ENCODE measurements at regions not wholly inside any gene's neighbourhood (a gene's known extent, or its start where the extent isn't known, plus 50 kb on each side); places are given as distances from the start of the nearest gene placed in this dataset.

- no peak for DNase-seq (ENCODE audit: low read depth in 2 of 3, low spot score in 2 of 3)
Measured at GRCh38 chr1:34270181-34270580, 93.5 kb downstream of the C1orf94 start.

- no peak for DNase-seq (ENCODE audit: low read depth in 2 of 3, low spot score in 2 of 3)
Measured at GRCh38 chr1:34272152-34272551, 95.4 kb downstream of the C1orf94 start.

- no peak for DNase-seq (ENCODE audit: low read depth in 2 of 3, low spot score in 2 of 3)
Measured at GRCh38 chr1:34275150-34275549, 98.4 kb downstream of the C1orf94 start.

GRCh38 chr1:34276606-34277005 is 99.9 kb downstream of the C1orf94 start:
- no peak for DNase-seq (ENCODE audit: low read depth in 2 of 3, low spot score in 2 of 3)

GRCh38 chr1:34277150-34277549 is 100.4 kb downstream of the C1orf94 start:
- no peak for DNase-seq (ENCODE audit: low read depth in 2 of 3, low spot score in 2 of 3)

- DNase-seq (ENCODE audit: low read depth in 2 of 3, low spot score in 2 of 3), result no peak
Measured at GRCh38 chr1:34278211-34278610, 101.5 kb downstream of the C1orf94 start.

GRCh38 chr1:34279971-34280370 is 103.3 kb downstream of the C1orf94 start:
- no peak for DNase-seq (ENCODE audit: low read depth in 2 of 3, low spot score in 2 of 3)

GRCh38 chr1:34280509-34280908 is 103.8 kb downstream of the C1orf94 start:
- DNase-seq (ENCODE audit: low read depth in 2 of 3, low spot score in 2 of 3), result no peak

GRCh38 chr1:34283142-34283541 is 106.4 kb downstream of the C1orf94 start:
- DNase-seq (ENCODE audit: low read depth in 2 of 3, low spot score in 2 of 3), result no peak

GRCh38 chr1:34286511-34286910 is 109.8 kb downstream of the C1orf94 start:
- no peak for DNase-seq (ENCODE audit: low read depth in 2 of 3, low spot score in 2 of 3)

- DNase-seq (ENCODE audit: low read depth in 2 of 3, low spot score in 2 of 3), result no peak
Measured at GRCh38 chr1:34290831-34291230, 114.1 kb downstream of the C1orf94 start.

- no peak for DNase-seq (ENCODE audit: low read depth in 2 of 3, low spot score in 2 of 3)
Measured at GRCh38 chr1:34292472-34292871, 115.8 kb downstream of the C1orf94 start.

- no peak for DNase-seq (ENCODE audit: low read depth in 2 of 3, low spot score in 2 of 3)
Measured at GRCh38 chr1:34296059-34296458, 119.4 kb downstream of the C1orf94 start.

- no peak for DNase-seq (ENCODE audit: low read depth in 2 of 3, low spot score in 2 of 3)
Measured at GRCh38 chr1:34302798-34303197, 126.1 kb downstream of the C1orf94 start.

GRCh38 chr1:34303218-34303617 is 126.5 kb downstream of the C1orf94 start:
- no peak for DNase-seq (ENCODE audit: low read depth in 2 of 3, low spot score in 2 of 3)

- DNase-seq (ENCODE audit: low read depth in 2 of 3, low spot score in 2 of 3), result no peak
Measured at GRCh38 chr1:34306568-34306967, 129.9 kb downstream of the C1orf94 start.

- DNase-seq (ENCODE audit: low read depth in 2 of 3, low spot score in 2 of 3), result no peak
Measured at GRCh38 chr1:34312359-34312758, 135.7 kb downstream of the C1orf94 start.

GRCh38 chr1:34315974-34316373 is 139.3 kb downstream of the C1orf94 start:
- DNase-seq (ENCODE audit: low read depth in 2 of 3, low spot score in 2 of 3), result no peak

GRCh38 chr1:34316773-34317172 is 140.1 kb downstream of the C1orf94 start:
- no peak for DNase-seq (ENCODE audit: low read depth in 2 of 3, low spot score in 2 of 3)

GRCh38 chr1:34319218-34319617 is 142.5 kb downstream of the C1orf94 start:
- DNase-seq (ENCODE audit: low read depth in 2 of 3, low spot score in 2 of 3), result no peak

GRCh38 chr1:34320053-34320669 is 143.5 kb downstream of the C1orf94 start:
- no peak for DNase-seq (ENCODE audit: low read depth in 2 of 3, low spot score in 2 of 3)

GRCh38 chr1:34322969-34323368 is 146.3 kb downstream of the C1orf94 start:
- DNase-seq (ENCODE audit: low read depth in 2 of 3, low spot score in 2 of 3), result no peak

GRCh38 chr1:34324879-34325440 is 148.3 kb downstream of the C1orf94 start:
- DNase-seq (ENCODE audit: low read depth in 2 of 3, low spot score in 2 of 3), result no peak
